Loucy (cell line): ENCODE measurements at regions not wholly inside any gene's neighbourhood (a gene's known extent, or its start where the extent isn't known, plus 50 kb on each side); places are given as distances from the start of the nearest gene placed in this dataset.

Experiments
- H2AFZ ChIP-seq: fragments of 200-600 bp; sonication (generic); 2 replicates; pipeline ENCODE4 v1.6.0; 2016; ENCODE audit warnings: antibody characterized with exemption, mild to moderate bottlenecking, low read length, moderate library complexity
- H3F3A ChIP-seq: fragments of 200-600 bp; 2 replicates; pipeline ENCODE4 v1.6.0; 2016; ENCODE audit warnings: antibody characterized with exemption, low read depth, mild to moderate bottlenecking
- H3K27me3 ChIP-seq: fragments of 200-600 bp; sonication (generic); 2 replicates; pipeline ENCODE4 v1.6.1; 2014; ENCODE audit warnings: low read length, mild to moderate bottlenecking; ENCODE audit not compliant: insufficient read depth, poor library complexity, severe bottlenecking
- H3K36me3 ChIP-seq: fragments of 200-600 bp; sonication (generic); 2 replicates; pipeline ENCODE4 v1.6.1; 2016; ENCODE audit warnings: low read length; ENCODE audit not compliant: insufficient read depth
- H3K4me1 ChIP-seq: fragments of 200-600 bp; sonication (generic); 2 replicates; pipeline ENCODE4 v1.5.1; 2014; ENCODE audit warnings: low read length, mild to moderate bottlenecking; ENCODE audit not compliant: insufficient read depth, poor library complexity, severe bottlenecking
- H3K4me2 ChIP-seq: fragments of 200-600 bp; sonication (generic); 2 replicates; pipeline ENCODE4 v1.6.0; 2014; ENCODE audit warnings: antibody characterized with exemption, low read length, low read depth, mild to moderate bottlenecking; ENCODE audit not compliant: poor library complexity, severe bottlenecking
- H3K4me3 ChIP-seq: fragments of 200-600 bp; sonication (generic); 2 replicates; pipeline ENCODE4 v1.5.1; 2014; ENCODE audit warnings: low read length, mild to moderate bottlenecking, mixed read lengths; ENCODE audit not compliant: poor library complexity, severe bottlenecking
- H3K79me2 ChIP-seq: fragments of 200-600 bp; sonication (generic); 2 replicates; pipeline ENCODE4 v1.6.1; 2014; ENCODE audit warnings: low read length; ENCODE audit not compliant: insufficient read depth
- H3K9ac ChIP-seq: fragments of 200-600 bp; sonication (generic); 2 replicates; pipeline ENCODE4 v1.6.0; 2014; ENCODE audit warnings: mild to moderate bottlenecking, low read depth, low read length, moderate library complexity; ENCODE audit not compliant: poor library complexity, severe bottlenecking
- H3K9me2 ChIP-seq: fragments of 200-600 bp; sonication (generic); replicated peaks from 2 replicates; pipeline ENCODE4 v1.6.1; 2016; ENCODE audit warnings: low read depth, low read length, mixed read lengths
- H3K9me3 ChIP-seq: fragments of 200-600 bp; sonication (generic); 2 replicates; pipeline ENCODE4 v1.6.1; 2014; ENCODE audit warnings: mild to moderate bottlenecking, antibody characterized with exemption, low read length, low read depth; ENCODE audit not compliant: insufficient read depth
- H4K20me1 ChIP-seq: fragments of 200-600 bp; sonication (generic); 2 replicates; pipeline ENCODE4 v1.6.0; 2014; ENCODE audit warnings: antibody characterized with exemption, low read length, mild to moderate bottlenecking; ENCODE audit not compliant: insufficient read depth, poor library complexity, severe bottlenecking
- EZH2phosphoT487 ChIP-seq: fragments of 200-600 bp; IDR thresholded peaks from 2 replicates; pipeline ENCODE4 v1.6.1; 2018; ENCODE audit warnings: antibody characterized with exemption, mild to moderate bottlenecking, moderate library complexity, borderline replicate concordance
- TF ChIP-seq, protein P1 (sequence below): fragments of 200-600 bp; sonication (generic); conservative IDR thresholded peaks from 2 replicates; pipeline ENCODE4 v1.5.1; 2014; ENCODE audit warnings: mild to moderate bottlenecking, antibody characterized with exemption, low read length

DNA sequence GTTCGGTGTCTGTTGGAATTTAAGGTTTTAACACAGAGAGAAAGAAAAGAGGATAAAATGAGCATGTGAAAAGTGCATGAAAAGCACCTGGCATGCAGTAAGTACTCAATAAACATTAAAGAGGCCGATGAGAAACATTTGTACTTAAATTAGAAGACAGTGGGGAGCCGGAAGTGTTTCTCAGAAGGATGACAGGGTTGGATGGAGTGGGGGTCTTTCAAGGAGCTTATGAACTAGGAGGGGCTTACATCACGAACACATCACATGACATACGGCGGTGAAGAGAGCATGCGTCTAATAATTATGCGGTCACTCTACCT, 83.8 kb upstream of the FZD7 start:
- H3K4me2 ChIP-seq, result no peak overlapping the region
- H3K9ac ChIP-seq, result no peak overlapping the region
- H4K20me1 ChIP-seq, result no peaks in the 10 kb centered on the region
- H3K9me3 ChIP-seq, result no peaks in the 10 kb centered on the region
- H3K9me2 ChIP-seq, result no peaks in the 10 kb centered on the region
- H3K4me1 ChIP-seq, result no peaks in the 10 kb centered on the region
- H3K4me3 ChIP-seq, result no peak overlapping the region
- H3K27me3 ChIP-seq, result no peaks in the 10 kb centered on the region
- no peaks in the 10 kb centered on the region for H3K36me3 ChIP-seq
- H3K79me2 ChIP-seq, result no peaks in the 10 kb centered on the region
- no peaks in the 10 kb centered on the region for H3F3A ChIP-seq
- H2AFZ ChIP-seq, result no peak overlapping the region
- TF ChIP-seq, protein P1, sequence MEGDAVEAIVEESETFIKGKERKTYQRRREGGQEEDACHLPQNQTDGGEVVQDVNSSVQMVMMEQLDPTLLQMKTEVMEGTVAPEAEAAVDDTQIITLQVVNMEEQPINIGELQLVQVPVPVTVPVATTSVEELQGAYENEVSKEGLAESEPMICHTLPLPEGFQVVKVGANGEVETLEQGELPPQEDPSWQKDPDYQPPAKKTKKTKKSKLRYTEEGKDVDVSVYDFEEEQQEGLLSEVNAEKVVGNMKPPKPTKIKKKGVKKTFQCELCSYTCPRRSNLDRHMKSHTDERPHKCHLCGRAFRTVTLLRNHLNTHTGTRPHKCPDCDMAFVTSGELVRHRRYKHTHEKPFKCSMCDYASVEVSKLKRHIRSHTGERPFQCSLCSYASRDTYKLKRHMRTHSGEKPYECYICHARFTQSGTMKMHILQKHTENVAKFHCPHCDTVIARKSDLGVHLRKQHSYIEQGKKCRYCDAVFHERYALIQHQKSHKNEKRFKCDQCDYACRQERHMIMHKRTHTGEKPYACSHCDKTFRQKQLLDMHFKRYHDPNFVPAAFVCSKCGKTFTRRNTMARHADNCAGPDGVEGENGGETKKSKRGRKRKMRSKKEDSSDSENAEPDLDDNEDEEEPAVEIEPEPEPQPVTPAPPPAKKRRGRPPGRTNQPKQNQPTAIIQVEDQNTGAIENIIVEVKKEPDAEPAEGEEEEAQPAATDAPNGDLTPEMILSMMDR, result no peak
- TF ChIP-seq EZH2phosphoT487, result no peak

DNA sequence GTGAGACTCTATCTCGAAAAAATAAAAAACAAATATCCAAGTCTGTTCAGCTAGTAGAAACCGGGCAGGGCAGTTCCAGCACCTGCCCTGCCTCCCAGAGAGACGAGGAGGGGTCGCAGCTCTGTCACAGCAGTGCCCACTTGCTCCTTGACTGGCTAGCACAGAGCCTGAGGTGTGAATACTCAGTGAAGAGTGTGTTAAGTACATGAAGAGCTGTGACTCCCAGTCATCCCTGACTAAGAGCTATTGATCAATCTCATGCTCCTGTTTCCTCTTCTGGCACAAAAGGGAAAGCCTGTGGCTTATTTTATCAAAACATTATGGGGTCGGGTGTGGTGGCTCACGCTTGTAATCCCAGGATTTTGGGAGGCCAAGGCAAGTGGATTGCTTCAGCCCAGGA, 83.0 kb upstream of the FZD7 start:
- Histone ChIP-seq H3K9me3 (no peaks in the 10 kb centered on the region), H3K79me2 (no peaks in the 10 kb centered on the region), H3K9ac (no peak overlapping the region), H3K9me2 (no peaks in the 10 kb centered on the region), H3F3A (no peaks in the 10 kb centered on the region), H3K36me3 (no peaks in the 10 kb centered on the region), H3K4me2 (no peak overlapping the region), H2AFZ (no peak overlapping the region), H3K27me3 (no peaks in the 10 kb centered on the region), H3K4me1 (no peaks in the 10 kb centered on the region), H4K20me1 (no peaks in the 10 kb centered on the region), H3K4me3 (no peak overlapping the region)
- TF ChIP-seq, protein P1, result no peak
- no peak for TF ChIP-seq EZH2phosphoT487

DNA sequence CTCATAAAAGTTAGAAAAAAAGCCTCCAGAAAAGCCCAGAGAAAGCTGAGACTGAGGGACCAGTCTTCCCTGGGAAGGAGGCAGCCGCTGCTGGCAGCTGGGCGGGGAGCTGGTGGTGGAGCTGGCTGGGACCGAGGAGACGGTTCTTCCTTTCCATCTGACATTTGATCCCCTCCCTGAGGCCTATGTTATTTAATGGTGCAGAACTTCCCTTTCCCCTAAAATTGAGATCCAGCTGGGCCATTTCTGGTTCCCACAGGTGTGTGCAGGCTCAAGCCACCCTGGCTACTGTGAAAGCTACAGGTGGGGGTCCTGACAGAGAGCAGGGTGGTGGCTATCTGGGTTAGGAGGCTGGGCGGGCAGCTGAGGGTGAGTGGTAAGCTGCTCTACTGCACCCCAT, 81.5 kb upstream of the FZD7 start:
- TF ChIP-seq, protein P1, result no peak
- TF ChIP-seq EZH2phosphoT487, result no peak

More for the DNA sequence above, 81.5 kb upstream of the FZD7 start:
- no peak overlapping the region for H3K4me2 ChIP-seq
- H3K27me3 ChIP-seq, result no peaks in the 10 kb centered on the region
- H3F3A ChIP-seq, result no peaks in the 10 kb centered on the region
- H2AFZ ChIP-seq, result no peak overlapping the region
- no peak overlapping the region for H3K4me3 ChIP-seq
- H3K79me2 ChIP-seq, result no peaks in the 10 kb centered on the region
- H3K36me3 ChIP-seq, result no peaks in the 10 kb centered on the region
- no peaks in the 10 kb centered on the region for H3K4me1 ChIP-seq
- H3K9me2 ChIP-seq, result no peaks in the 10 kb centered on the region
- H3K9ac ChIP-seq, result no peak overlapping the region
- H4K20me1 ChIP-seq, result no peaks in the 10 kb centered on the region
- no peaks in the 10 kb centered on the region for H3K9me3 ChIP-seq
